ENCODE measurements at regions not wholly inside any gene's neighbourhood (a gene's known extent, or its start where the extent isn't known, plus 50 kb on each side); places are given as distances from the start of the nearest gene placed in this dataset.
A peak's percentile ranks its signal among the peaks of the same experiment; 100 is the strongest.

- TF ChIP-seq TCF12 (IDR thresholded peaks at IDR 0.05; ENCODE audit: low read depth): no peak
Observed at GRCh38 chr4:77251751-77252150, 94.7 kb downstream of the CCNG2 start.

GRCh38 chr4:77263247-77263646 lies 106.2 kb downstream of the CCNG2 start:
- TF ChIP-seq RAD21 (IDR thresholded peaks at IDR 0.05; ENCODE audit: low read depth) (no peak), TAF1 (IDR thresholded peaks at IDR 0.05; ENCODE audit: low read depth) (no peak), TEAD4 (IDR thresholded peaks at IDR 0.05) (no peak), ZBTB7A (IDR thresholded peaks at IDR 0.05; ENCODE audit: low read depth) (no peak), FOXM1 (IDR thresholded peaks at IDR 0.05; ENCODE audit: borderline replicate concordance, low read depth) (no peak), REST (IDR thresholded peaks at IDR 0.05; ENCODE audit: low read depth) (no peak), CREB1 (IDR thresholded peaks at IDR 0.05; ENCODE audit: low read depth) (no peak), MAX (IDR thresholded peaks at IDR 0.05) (no peak), EP300 (IDR thresholded peaks at IDR 0.05; ENCODE audit: borderline replicate concordance) (no peak), YY1 (IDR thresholded peaks at IDR 0.05; ENCODE audit: low read depth) (no peak), USF1 (IDR thresholded peaks at IDR 0.05) (no peak)

GRCh38 chr4:77264826-77265225 lies 107.8 kb downstream of the CCNG2 start:
- no peak for TF ChIP-seq TCF12 (IDR thresholded peaks at IDR 0.05; ENCODE audit: low read depth)
- 0 out of 2 replicates have a peak, but pooled peaks have one; percentile 14 for TF ChIP-seq USF1 (IDR thresholded peaks at IDR 0.05)

- no peak for TF ChIP-seq EP300 (IDR thresholded peaks at IDR 0.05; ENCODE audit: borderline replicate concordance)
- TF ChIP-seq YY1 (IDR thresholded peaks at IDR 0.05; ENCODE audit: low read depth): no peak
- no peak for TF ChIP-seq CEBPB (IDR thresholded peaks at IDR 0.05)
- TF ChIP-seq NFIC (IDR thresholded peaks at IDR 0.05): no peak
- no peak for TF ChIP-seq CREB1 (IDR thresholded peaks at IDR 0.05; ENCODE audit: low read depth)
- TF ChIP-seq REST (IDR thresholded peaks at IDR 0.05; ENCODE audit: low read depth): no peak
- no peak for TF ChIP-seq TAF1 (IDR thresholded peaks at IDR 0.05; ENCODE audit: low read depth)
- no peak for TF ChIP-seq TCF12 (IDR thresholded peaks at IDR 0.05; ENCODE audit: low read depth)
- TF ChIP-seq RAD21 (IDR thresholded peaks at IDR 0.05; ENCODE audit: low read depth): no peak
- TF ChIP-seq USF1 (IDR thresholded peaks at IDR 0.05): no peak
- no peak for TF ChIP-seq MAX (IDR thresholded peaks at IDR 0.05)
- no peak for TF ChIP-seq ZBTB7A (IDR thresholded peaks at IDR 0.05; ENCODE audit: low read depth)
- no peak for TF ChIP-seq EGR1 (IDR thresholded peaks at IDR 0.05)
- TF ChIP-seq TEAD4 (IDR thresholded peaks at IDR 0.05): no peak
- TF ChIP-seq FOXM1 (IDR thresholded peaks at IDR 0.05; ENCODE audit: borderline replicate concordance, low read depth): no peak
Observed at GRCh38 chr4:77268108-77268507, 111.1 kb downstream of the CCNG2 start.

GRCh38 chr4:77269505-77269904 lies 112.5 kb downstream of the CCNG2 start:
- no peak for TF ChIP-seq USF1 (IDR thresholded peaks at IDR 0.05)

GRCh38 chr4:77273412-77273811 lies 116.4 kb downstream of the CCNG2 start:
- TF ChIP-seq CEBPB (IDR thresholded peaks at IDR 0.05): no peak
- TF ChIP-seq EP300 (IDR thresholded peaks at IDR 0.05; ENCODE audit: borderline replicate concordance): no peak
- TF ChIP-seq REST (IDR thresholded peaks at IDR 0.05; ENCODE audit: low read depth): no peak
- TF ChIP-seq FOXM1 (IDR thresholded peaks at IDR 0.05; ENCODE audit: borderline replicate concordance, low read depth): no peak
- no peak for TF ChIP-seq TEAD4 (IDR thresholded peaks at IDR 0.05)
- no peak for TF ChIP-seq USF1 (IDR thresholded peaks at IDR 0.05)
- no peak for TF ChIP-seq TCF12 (IDR thresholded peaks at IDR 0.05; ENCODE audit: low read depth)
- no peak for TF ChIP-seq YY1 (IDR thresholded peaks at IDR 0.05; ENCODE audit: low read depth)
- TF ChIP-seq TAF1 (IDR thresholded peaks at IDR 0.05; ENCODE audit: low read depth): no peak
